Stimulated activated CD8-positive, alpha-beta memory T cell treated with anti-CD3 and anti-CD28 coated beads, Interleukin-15, amount 100 ng/mL, for 24 hours (primary cell): ENCODE measurements at regions not wholly inside any gene's neighbourhood (a gene's known extent, or its start where the extent isn't known, plus 50 kb on each side); places are given as distances from the start of the nearest gene placed in this dataset.

ENCODE experiments used
- DNase-seq: peaks from one replicate; pipeline ENCODE4 v3.0.0-alpha.2; 2020; ENCODE audit warnings: low read depth

GRCh38 chr7:32143301-32143700, 73.1 kb upstream of the PDE1C start:
- DNase-seq, result no peak

- DNase-seq, result no peak
These were observed 72.4 kb upstream of the PDE1C start for GRCh38 chr7:32142649-32143048.

- DNase-seq, result no peak
These were observed 70.2 kb upstream of the PDE1C start for GRCh38 chr7:32140210-32140939.

- DNase-seq, result no peak
These were observed 66.9 kb upstream of the PDE1C start for GRCh38 chr7:32137059-32137458.

GRCh38 chr7:32131091-32131490, 60.9 kb upstream of the PDE1C start:
- no peak for DNase-seq

GRCh38 chr7:32126843-32127242, 56.6 kb upstream of the PDE1C start:
- DNase-seq, result no peak
